CD4-positive, alpha-beta T cell treated with Interleukin-2 at 100 ng/mL for 4 hours (primary cell): ENCODE measurements at regions not wholly inside any gene's neighbourhood (a gene's known extent, or its start where the extent isn't known, plus 50 kb on each side); places are given as distances from the start of the nearest gene placed in this dataset.

Source experiments
- DNase-seq: peaks from one replicate; pipeline ENCODE4 v3.0.0-alpha.2; 2020; ENCODE audit warnings: low spot score

DNA sequence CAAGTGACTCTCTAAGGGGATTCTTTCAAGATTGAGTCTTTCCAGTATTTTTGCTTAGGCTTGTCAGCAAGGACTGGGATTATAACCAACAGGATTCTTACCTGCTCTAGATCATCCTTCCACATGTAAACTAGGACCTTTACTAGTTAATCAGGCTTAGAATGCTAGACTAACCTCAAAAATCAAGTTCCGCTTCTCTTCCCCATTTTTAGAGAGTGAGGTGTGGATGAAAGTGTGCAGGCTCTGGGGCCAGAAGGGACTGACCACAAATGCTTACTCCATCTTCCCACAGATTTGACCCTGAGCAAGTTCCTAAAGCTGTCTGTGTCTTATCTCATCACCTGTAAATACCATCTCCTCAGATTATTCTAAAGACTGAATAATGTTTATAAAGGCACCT is 89.5 kb upstream of the IL12A start:
- no peak for DNase-seq

DNA sequence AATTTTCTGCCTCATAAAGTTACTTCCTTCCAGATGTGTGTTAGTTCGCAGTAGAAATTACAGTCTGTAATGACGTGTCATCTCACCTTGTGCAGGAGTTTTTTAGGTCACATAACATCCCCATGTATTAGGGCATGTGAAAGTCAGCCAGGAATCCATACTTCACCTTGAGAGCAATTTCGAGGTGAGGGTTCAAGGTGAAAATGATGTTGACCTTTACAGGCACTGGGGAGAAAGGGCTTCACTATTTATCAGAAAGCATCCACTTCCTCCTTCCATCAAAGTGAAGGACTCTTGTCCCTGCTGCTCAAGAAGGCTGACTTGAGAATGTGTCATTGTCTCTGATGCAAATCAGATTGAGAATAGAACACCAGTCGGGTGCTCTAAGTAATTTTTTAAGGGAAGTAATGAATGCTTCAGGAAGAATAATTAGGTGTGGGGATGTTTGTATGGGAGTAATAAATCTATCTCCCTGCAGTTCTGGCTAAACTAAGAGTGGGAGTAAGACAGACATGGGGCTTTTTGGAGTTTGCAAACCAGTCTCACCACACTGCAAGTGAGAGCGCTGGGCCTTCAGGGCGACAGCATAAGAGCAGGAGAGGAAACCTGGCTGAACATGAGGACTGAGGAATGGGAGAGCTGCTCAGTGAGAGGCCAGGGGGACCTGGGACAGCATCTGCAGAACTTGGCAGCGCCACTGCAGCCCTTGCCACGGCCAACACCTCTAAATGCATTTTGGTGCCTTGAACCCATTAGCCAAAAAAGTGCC is 85.9 kb upstream of the IL12A start:
- no peak for DNase-seq

DNA sequence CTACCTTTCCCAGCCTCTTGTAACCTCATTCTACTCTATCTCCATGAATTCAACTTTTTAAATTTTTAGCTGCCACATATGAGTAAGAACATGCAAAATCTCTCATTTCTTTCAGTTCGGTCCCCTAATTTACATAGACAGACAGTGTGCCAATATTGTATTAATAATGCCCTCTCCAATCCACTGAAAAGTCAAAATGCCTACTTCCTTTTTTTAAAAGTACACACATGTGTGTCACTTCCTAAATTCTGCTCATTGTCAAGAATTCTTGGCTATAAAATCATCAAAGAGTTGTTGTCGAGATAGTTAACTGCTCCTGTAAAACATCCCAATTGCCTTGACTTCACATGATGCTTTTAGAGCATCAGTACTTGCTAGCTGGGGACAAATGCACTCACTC is 84.2 kb upstream of the IL12A start:
- no peak for DNase-seq

DNA sequence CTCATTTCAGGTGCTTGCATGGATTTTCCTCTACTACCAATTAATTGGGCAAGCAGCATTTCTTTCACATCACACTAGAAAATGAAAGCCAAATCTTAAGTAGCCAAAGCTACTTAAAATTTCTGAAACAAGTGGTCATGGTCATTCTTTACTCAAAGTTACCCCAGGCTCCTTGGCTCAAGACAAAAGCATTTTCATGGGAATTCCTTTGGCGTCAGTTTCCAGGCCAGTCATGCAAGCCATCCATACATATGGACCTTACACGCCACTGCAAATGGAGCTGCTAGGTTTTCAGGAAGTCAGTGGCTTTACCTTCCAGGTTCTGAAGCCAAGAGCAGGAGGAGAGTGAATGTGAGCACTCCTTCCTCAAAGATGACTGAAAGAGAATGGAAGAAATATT is 83.7 kb upstream of the IL12A start:
- DNase-seq: no peak

DNA sequence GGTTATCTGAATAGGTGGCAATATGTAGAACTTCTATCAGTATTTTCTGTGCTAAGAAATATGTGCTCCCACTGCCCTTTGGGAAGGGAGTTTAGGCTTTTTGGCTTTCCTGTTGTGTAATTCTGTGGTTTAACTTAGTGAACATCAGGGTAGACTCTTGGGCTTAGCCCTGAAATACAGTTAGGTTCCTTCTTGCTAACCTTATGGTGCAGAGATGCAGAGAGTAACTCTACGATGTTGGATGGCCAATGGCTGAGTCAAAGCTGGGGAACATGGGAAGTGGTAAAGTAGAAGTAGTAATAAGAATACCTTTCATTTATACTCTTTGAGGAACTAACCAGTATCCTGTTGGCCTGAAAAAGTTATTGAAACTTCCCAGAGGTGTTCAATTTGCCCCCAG is 80.8 kb upstream of the IL12A start:
- DNase-seq: no peak

DNA sequence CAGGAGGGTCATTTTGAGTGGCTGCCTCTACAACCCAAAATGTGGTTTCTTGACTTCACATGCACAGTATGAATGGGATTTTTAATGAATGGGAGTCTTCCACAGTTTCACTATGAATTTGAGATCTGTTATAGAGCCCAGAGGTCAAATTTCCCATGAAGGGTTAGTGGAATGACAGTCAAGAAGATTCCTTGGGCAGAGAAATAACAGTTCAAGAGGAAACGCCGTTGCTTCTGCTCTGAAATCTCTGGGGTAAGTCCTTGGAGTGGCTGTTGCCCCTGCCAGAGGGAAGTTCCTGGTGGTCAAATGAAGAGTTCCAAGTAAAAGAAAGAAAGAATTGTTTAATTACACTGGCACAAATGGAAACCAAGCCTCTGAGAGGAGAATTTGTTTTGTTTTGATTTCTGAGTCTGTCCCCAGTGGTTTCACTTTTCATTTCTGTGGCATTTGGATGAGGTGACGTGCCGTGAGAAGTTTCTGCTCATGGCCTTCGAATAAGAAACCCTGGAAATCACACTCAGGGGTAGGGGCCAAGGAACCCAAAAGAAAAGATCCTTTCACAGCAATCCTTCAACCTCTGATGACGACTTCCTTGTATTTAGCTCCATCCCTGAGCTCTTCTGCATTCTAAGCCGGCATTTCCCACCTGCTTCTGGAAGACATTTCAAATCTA is 77.5 kb upstream of the IL12A start:
- no peak for DNase-seq

DNA sequence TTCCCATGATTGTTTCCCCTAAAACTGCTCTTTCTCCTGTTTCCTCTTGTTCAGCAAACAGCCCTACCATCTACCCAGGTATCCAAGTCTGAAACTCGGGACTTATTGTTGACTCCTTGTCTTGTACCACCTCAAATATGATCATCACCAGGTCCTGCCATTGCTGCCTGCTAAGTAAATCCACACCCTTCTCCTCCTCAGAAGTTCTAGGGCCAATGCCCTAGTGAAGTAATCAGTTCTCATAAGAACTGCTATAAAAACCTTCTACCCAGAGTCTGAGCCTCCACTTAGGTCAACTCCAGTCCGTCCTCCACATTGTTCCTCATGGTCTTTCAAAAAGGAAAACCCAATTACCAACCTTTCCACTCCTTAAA is 77.0 kb upstream of the IL12A start:
- DNase-seq: no peak

DNA sequence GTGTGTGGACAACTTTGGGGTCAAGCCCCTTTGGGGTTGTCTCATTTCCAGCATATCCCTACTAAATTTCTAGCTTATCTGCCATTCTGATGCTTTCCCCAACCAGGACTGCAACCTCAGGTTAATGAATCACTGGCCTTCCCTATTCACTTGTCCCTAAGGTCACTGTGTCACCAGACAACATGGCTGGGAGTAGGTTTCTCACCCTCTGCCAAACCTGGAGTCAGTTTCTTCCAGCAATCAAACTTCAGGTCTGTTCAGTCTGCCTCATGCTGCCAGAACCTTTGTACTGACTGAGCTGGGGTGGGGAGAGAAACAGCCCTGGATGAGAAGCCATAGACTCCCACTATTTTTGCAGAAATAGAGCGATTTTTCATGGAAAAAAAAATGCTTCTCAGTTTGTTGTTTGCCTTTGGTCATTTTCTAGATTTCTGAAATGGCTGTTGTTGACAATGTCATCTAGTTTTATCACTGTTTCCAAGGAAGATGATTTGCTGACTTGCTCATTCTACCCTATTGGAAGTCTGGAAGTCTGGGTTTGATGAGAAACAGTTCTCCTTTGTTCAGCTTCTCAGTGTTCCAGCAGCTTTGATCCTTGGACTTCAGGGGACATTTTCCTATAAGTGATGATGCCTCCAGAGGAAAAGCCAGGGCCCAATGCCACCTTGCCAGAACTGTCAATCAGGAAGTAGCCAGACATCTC is 74.8 kb upstream of the IL12A start:
- no peak for DNase-seq

DNA sequence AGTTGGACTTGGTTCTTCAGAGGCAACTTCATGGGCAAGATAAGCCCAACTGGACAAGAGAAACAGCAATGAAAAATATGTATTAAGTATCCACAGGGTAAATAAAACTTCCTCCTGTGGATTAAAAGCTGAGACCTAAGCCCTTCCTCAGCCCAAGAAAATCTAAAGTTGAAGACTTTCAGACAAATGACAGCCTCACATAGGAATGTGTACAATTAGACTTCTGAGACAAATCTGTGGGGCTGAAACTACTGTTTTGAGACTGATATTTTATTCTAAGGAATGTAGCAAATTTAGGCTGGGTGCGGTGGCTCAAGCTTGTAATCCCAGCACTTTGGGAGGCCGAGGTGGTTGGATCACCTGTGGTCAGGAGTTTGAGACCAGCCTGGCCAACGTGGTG is 74.2 kb upstream of the IL12A start:
- DNase-seq: no peak

DNA sequence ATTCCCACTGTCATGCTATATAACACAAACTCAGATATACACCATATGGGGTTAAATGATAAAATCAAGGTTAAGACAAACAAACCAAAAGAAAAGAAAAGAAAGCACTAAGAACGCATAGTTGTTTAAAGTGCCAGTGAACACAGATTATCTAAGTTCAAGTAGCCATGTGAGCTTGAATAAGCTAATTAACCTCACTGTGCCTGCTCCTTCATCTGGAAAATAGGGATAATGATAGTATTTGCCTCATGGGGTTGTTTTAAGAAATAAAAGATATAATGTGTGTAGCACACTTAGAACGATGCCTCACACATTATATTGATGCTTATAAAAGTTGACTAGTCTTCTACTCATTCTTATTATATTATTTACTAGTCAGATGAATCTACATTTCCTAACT is 72.6 kb upstream of the IL12A start:
- no peak for DNase-seq

DNA sequence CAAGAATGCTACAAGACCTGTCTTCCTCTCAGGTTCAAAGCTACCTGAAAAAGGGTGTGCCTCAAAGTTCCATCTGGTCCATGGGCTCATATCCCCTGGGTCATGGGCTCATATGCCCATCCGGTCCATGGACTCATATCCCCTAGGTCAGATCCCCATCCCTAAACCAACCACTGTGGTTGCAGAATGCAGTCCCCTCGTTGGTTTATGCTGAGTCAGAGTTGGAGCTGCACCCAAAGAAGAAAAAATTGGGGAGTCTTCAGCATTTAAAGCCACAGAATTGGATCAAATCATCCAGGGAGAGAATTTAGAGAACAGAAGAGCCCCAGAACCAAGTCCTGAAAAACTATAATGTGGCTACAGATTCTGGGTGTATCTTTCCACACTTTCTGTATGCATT is 71.5 kb upstream of the IL12A start:
- no peak for DNase-seq

DNA sequence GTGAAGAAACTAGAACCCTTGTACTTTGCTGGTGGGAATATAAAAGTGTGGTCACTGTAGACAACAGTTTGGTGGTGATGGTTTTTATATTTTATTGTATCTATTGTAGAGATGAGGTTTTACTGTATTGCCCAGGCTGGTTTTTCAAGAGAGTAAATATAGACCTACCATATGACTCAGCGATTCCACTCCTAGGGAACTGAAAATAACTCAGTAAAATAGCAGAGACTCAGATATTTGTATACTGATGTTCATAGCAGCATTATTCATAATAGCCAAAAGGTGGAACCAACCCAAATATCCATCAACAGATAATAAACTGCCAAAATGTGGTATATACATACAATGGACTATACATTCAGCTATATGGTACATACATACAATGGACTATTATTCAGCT is 68.8 kb upstream of the IL12A start:
- DNase-seq: no peak

DNA sequence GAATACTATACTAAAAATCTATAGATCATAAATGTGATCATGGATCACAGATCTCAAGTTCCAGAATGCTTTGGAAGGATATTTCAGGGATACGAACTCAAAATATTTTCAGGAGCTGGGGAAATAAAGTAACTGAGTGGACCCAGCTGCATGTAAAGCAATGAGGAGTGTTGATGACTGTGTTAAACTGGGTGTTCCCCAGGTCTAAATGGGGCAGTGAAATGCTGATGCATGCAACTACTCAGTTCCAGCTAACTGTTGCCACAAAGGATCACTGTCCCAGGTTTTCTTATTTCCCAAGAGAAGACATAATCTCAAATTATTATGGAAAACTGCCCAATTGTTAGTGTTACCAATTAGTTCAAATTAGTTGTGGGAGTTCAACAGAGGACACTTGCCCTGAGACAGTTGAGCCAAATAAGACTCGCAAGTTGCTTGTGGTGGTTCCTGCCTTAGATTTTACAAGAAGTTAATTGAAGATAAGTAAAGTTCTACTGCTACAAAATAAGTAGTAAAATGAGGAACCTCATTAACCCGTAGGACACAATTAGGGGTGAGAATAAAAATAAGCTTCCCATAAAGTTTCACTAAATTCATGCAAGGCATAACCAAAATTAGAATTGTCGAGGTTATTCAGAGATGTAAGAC is 66.3 kb upstream of the IL12A start:
- DNase-seq: no peak

DNA sequence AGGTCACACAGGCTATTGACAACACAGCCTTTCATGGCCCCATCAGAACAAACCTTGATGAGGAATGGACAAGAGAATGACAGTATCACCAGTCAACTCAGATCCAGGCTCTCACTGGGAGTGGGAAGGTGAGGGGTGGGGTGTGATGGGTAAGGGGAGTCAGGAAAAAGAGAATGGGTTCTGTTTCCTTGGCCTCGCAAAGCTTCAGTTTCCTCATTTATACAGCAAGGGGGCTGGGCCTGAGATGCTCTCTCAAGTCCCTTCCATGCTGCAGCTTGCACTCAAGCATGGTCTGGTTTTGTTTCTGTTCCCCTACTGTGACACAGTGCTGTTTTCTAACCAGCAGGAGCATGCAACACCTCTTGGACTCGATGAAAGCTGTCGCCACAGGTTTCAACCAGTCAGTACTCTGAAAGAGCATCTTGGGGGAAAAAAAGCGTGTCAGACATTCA is 65.7 kb upstream of the IL12A start:
- no peak for DNase-seq

DNA sequence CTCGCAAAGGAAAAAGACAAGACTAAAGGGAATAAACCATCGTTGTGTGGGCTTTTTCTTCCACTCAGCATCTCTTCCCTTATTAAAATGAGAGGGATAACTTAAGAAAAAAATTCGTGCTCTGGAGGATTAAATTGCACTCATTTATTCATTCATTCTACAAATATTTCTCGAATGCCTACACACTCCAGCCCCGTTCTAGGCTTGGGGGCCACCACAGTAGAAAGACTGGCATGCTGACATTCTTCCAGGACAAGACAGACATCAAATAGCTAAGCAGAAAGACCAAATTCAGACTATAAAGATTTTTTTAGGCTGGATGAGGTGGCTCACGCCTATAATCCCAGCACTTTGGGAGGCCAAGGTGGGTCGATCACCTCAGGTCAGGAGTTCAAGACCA is 65.3 kb upstream of the IL12A start:
- DNase-seq: no peak

DNA sequence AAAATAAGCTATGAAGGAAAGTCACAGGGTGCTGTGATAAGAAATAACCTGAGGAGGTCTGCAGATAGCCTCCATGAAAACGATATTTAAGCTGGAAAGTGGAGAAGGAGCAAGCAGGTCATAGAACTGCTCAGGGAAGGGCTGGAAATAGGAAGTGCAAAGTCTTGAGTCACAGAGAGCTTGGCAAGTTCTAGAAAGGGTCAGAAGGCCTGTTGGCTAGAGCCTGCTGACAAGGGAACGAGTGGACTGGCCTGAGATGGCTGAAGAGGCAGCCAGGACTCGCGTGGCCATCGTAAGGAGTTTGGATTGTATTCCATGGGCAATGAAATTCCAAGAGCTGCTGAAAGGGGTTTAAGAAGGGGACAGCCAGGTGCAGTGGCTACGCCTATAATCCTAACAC is 64.7 kb upstream of the IL12A start:
- DNase-seq: no peak

DNA sequence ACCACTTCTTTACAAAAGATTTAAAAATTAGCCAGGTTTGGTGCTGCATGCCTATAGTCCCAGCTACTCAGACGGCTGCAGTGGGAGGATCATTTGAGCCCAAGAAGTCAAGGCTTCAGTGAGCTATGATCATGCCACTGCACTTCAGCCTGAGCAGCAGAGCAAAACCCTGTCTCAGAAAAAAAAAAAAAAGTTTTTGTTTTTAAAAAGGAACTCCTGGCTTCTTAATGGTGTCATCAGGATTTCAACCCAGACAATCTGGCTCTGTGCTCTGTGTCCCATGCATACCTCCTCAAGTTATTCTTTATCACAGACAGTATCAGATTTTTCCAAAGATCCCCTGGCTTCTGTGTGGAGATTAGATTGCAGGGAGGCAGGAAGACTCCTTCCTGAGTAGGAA is 64.2 kb upstream of the IL12A start:
- no peak for DNase-seq

DNA sequence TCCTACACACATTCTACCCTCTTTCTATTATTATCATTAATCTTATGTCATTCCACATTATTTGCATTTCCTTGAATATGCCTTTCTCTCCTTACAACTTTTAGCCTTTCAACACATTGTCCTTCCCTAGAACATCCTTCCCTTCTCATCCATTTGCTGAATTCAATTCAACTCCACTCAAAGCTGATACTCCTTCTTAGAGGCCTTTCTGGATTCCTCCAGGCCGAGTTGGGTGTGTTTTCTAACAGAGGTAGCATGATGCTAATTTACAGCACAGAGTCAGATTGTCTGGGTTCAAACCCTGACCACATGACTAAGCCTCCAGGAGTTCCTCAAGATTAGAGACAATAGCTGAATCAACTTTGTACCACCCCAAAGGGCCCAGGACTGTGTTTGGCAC is 63.4 kb upstream of the IL12A start:
- DNase-seq: no peak

DNA sequence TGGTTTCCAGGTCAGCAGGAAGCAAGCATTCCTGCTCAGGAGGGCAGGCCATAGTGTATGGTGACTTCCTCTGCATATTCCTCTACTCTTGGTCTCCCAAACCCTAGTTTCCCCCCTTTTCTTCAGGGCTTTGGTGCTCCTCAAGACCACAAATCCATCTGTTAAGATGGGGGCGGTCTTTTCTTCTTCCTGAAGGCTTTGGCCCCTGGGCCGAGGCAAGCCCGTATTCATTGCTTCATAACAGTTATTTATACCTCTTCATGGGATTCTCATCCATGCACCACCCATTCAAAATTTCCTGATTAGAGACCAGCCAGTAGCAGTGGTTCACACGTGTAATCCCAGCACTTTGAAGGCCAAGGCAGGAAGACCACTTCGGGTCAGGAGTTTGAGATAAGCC is 62.1 kb upstream of the IL12A start:
- DNase-seq: no peak

DNA sequence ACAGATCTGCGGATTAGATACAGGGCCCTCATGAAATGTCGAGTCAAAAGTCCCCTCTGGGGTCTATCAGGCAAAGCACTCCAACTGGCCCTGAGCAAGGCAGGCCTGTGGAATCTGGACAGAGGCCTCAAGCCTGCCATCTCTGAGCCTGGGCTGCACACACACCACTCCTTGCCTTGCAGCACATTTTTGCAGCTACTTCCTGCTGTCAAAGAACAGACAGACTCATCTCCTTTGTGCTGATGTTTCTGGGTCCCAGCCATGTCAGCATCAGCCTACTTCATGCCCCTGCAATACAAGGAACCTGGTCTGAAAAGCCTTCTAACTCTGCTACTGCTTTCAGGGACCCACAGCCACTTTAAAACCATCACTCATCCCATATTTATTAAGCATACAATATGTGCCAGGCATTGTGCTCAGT is 60.6 kb upstream of the IL12A start:
- DNase-seq: no peak

DNA sequence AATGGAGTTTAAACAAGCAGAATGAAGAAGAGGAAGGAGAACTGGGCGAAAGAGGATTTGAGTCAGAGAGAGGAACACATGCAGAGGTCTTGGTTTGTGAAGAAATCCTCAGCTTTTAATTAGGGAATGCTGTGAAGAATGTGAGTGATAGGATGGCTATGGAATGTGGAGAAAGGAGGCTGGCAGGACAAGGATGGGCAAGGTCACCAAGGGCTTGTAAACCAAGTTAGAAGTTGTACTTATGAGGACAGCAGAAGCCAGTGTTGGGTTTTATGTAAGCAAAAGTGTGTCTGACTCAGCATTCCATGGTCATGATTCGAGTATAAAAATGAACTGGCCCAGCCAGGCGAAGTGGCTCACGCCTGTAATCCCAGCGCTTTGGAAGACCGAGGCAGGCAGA is 60.0 kb upstream of the IL12A start:
- DNase-seq: no peak

DNA sequence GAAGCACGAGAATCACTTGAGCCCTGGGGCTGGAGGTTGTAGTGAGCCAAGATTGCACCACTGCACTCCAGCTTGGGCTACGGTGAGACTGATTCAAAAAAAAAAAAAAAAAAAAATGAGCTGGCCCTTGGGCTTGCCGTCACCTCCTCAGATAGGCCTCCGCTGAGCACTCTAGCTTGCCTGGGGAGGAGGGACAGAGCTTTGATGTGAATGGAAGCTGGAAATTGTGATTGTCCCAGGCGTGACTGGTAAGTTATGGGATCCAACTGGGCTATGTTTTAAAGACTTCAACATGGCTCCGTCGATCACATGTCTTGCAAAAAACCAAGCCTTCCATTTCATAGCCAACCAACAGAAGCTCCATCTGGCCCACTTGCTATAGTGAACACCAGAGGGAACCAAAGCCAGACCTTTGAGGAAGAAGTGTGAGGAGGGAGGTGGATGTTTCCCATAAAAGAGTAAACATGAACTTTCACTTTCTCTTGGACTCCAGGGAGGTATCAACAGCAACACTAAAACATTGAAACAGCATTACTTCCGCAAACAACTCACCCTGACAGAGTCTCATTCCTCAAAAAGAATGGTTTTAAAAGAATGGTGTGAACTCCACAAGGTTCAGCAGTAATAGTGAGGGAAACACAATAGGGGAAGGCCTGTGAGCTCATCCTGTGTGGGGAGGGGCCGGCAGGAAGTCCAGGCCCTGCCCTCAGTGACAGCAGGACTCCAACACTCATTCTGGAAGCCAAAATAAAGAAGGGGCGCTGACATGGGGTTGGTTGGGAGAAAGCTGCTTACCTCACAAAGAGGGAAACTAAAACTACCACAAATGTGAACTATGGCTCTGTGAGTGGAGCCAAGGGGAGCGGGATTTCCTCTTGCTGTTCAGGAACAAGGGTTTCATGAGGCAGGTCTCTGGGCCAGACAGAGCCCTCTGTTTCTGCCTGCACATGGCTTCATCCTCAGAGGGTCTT is 59.2 kb upstream of the IL12A start:
- peak; percentile 8 for DNase-seq
